Esophagus squamous epithelium (tissue), 5 donors: ENCODE measurements at regions not wholly inside any gene's neighbourhood (a gene's known extent, or its start where the extent isn't known, plus 50 kb on each side); places are given as distances from the start of the nearest gene placed in this dataset.

Source experiments
- DNase-seq: peaks from one replicate; lab custom pipeline; 2025; lab: John Stamatoyannopoulos, UW
- H3K27ac ChIP-seq, 4 donors: fragments of 200-600 bp; sonication (generic); one replicate each; pipeline ENCODE4 v1.5.1; 2016 to 2019; ENCODE audit warnings: mild to moderate bottlenecking in 1 of 4
- H3K27me3 ChIP-seq, 4 donors: fragments of 200-600 bp; sonication (generic); 1 replicate in 3 of 4; 2 replicates in 1 of 4; pipeline versions ENCODE4 v1.5.1 to v1.6.0; 2017 to 2021; ENCODE audit warnings: antibody characterized with exemption in 1 of 4
- H3K36me3 ChIP-seq, 3 donors: fragments of 200-600 bp; sonication (generic); one replicate each; pipeline ENCODE4 v1.5.1; 2016 to 2019
- H3K4me1 ChIP-seq, 3 donors: fragments of 200-600 bp; sonication (generic); one replicate each; pipeline ENCODE4 v1.5.1; 2017 to 2019
- H3K4me3 ChIP-seq, 4 donors: fragments of 200-600 bp; sonication (generic); 1 replicate in 3 of 4; 2 replicates in 1 of 4; pipeline ENCODE4 v1.5.1; 2016 to 2019; ENCODE audit warnings: mild to moderate bottlenecking in 2 of 4, moderate library complexity in 1 of 4
- H3K9me3 ChIP-seq, 3 donors: fragments of 200-600 bp; sonication (generic); one replicate each; pipeline ENCODE4 v1.5.1; 2016 to 2019
- POLR2A ChIP-seq, 4 donors: fragments of 450-650 bp; IDR thresholded peaks; one replicate each; pipeline ENCODE4 v1.6.1; 2017; ENCODE audit warnings: antibody characterized with exemption in 4 of 4, mild to moderate bottlenecking in 4 of 4, moderate library complexity in 3 of 4
- WGBS, 2 donors: methylation state at CpG; one replicate each; pipeline ENCODE4 v1.1.5; 2018; 5-methylcytosine and 5-hydroxymethylcytosine counted together
- intact Hi-C: fragments of 100-400 bp; cut with DNase I; formaldehyde crosslinking; loops from one replicate; pipeline ENCODE4 v1.15.0; 2022
- TF ChIP-seq, protein P1 (sequence below), 6 experiments: fragments of 450-650 bp in 4 of 6; fragments of 200-600 bp in 2 of 6; sonication (generic) in 2 of 6; IDR thresholded peaks; one replicate each; pipeline ENCODE4 v1.5.1; 2016 to 2019; ENCODE audit warnings: antibody characterized with exemption in 6 of 6, mild to moderate bottlenecking in 4 of 6, moderate library complexity in 4 of 6
- donor health status: DM: yes; HTN: yes; CAD: no.

DNA sequence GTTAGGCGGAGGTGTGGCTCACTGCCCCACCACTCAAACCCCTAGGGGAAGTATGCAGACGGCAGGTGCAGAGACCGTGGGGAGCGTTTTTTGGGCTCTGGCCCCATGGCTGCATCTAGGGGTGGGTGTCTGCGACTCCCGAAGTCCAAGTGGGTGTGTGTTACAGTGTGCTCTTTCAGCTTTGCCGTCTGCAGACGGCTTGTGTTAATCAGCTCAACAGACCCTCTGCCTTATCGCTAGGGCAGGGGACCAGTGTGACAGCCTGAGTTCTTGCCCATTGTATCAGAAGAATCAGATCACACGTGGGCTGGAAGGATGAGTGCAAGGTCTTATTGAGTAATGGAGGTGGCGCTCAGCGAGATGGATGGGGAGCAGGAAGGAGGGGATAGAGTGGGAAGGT is 162.8 kb downstream of the ENC1 start:
- H3K27me3 ChIP-seq: no peaks in the 10 kb centered on the region
- intact Hi-C loops: no loop called here
- no peak overlapping the region for H3K4me3 ChIP-seq
- no peaks in the 10 kb centered on the region for H3K9me3 ChIP-seq
- DNase-seq: no peak
- no peak for TF ChIP-seq POLR2A (IDR thresholded peaks at IDR 0.05)
- TF ChIP-seq, protein P1, sequence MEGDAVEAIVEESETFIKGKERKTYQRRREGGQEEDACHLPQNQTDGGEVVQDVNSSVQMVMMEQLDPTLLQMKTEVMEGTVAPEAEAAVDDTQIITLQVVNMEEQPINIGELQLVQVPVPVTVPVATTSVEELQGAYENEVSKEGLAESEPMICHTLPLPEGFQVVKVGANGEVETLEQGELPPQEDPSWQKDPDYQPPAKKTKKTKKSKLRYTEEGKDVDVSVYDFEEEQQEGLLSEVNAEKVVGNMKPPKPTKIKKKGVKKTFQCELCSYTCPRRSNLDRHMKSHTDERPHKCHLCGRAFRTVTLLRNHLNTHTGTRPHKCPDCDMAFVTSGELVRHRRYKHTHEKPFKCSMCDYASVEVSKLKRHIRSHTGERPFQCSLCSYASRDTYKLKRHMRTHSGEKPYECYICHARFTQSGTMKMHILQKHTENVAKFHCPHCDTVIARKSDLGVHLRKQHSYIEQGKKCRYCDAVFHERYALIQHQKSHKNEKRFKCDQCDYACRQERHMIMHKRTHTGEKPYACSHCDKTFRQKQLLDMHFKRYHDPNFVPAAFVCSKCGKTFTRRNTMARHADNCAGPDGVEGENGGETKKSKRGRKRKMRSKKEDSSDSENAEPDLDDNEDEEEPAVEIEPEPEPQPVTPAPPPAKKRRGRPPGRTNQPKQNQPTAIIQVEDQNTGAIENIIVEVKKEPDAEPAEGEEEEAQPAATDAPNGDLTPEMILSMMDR (IDR thresholded peaks at IDR 0.05): no peak
- no peaks in the 10 kb centered on the region for H3K4me1 ChIP-seq
- WGBS, 2 donors: 83 to 95% methylated on average over 6 of the region's 12 CpGs
- H3K27ac ChIP-seq: no peak overlapping the region
- H3K36me3 ChIP-seq: no peaks in the 10 kb centered on the region

DNA sequence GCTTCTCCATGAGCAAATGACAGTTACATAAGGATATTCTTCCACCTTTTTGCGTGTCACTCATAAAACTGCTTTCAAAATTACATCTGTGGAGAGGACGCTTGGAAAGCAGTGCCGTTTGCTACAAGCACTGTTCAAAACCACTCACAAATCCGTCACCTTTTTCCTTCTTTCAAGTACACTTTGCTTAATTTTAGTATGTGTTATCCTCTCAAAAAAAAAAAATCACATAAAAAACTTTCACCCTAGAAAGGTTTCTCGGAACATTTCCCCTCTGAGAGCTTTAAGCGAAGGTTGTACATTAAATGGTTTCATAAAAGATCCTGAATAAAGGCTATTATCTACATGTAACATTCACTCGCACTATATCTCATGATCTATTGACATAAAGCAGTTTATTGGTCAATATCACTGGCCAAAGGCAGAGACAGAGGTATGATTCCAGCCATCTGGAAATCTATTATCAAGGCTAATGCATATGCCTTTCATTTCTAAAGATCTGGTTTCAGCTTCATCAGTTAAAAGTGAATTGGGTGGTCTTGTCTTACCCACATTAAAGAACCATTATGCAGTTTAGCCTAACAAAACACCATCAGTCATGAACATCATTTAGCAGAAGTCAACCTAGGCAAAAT is 163.6 kb downstream of the ENC1 start:
- Histone ChIP-seq H3K4me3 (no peak overlapping the region), H3K4me1 (no peaks in the 10 kb centered on the region), H3K27ac (no peak overlapping the region), H3K36me3 (no peaks in the 10 kb centered on the region), H3K9me3 (no peaks in the 10 kb centered on the region), H3K27me3 (no peaks in the 10 kb centered on the region)
- intact Hi-C loops: no loop called here
- WGBS, 2 donors: 89 to 91% methylated on average over 7 of the region's 7 CpGs
- DNase-seq: no peak
- no peak for TF ChIP-seq POLR2A (IDR thresholded peaks at IDR 0.05)
- TF ChIP-seq, protein P1 (IDR thresholded peaks at IDR 0.05): no peak

DNA sequence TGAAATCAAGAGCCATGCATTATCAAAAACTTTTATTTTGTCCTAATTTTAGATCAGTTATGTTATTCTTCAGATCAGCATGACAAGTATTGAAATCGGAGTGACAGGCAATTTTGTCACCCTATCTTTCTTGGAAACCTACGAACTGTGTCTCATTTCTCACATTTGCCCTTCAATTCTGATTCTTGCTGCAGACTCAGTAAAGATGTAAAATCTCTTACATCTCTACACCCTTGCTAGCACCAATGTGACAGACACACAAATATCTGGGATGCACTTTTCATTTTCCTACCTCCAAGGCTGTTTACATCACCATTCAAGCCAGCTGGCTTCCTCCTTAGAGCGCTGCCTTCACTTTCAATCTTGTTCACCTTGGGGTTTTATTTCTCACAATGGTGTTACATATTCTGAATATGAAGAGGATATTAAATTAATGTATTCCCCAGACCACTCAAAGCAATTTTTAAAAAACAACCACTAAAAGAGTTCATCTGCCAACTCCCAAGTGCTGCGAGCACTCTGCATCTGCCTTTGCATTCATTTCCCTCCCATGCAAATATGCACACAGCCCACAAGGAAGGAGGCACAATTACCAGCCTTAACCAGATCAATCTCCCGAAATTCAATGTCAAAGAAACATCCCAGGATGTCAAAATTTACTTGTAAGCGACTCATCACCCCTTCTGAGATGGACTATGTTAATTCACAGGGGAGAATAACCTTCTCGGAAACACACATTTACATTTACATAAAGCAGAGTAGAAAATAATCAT is 164.3 kb downstream of the ENC1 start:
- intact Hi-C loops: no loop called here
- WGBS, 2 donors: 71 to 73% methylated on average over 7 of the region's 7 CpGs
- no peak overlapping the region for H3K27ac ChIP-seq

DNA sequence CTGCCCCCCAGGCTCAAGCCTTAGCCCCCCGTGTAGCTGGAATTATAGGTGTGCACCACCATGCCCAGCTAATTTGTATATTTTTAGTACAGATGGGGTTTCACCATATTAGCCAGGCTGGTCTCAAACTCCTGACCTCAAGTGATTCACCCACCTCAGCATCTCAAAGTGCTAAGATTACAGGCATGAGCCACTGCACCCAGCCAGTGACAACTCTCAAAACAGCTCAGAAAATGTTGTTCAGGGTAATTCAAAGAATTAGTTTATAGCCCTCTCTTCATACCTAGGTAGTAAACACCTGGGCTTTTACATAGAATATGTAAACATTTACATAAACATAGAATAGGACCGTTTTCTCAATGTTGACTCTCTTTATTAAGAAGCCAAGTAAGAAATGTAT is 168.7 kb downstream of the ENC1 start:
- intact Hi-C loops: no loop called here
- 70% methylated on average over 1 to 2 of the region's 2 CpGs for WGBS, 2 donors
- no peak overlapping the region for H3K4me3 ChIP-seq
- TF ChIP-seq, protein P1 (IDR thresholded peaks at IDR 0.05): no peak
- no peak for TF ChIP-seq POLR2A (IDR thresholded peaks at IDR 0.05)
- H3K27ac ChIP-seq: no peak overlapping the region
- H3K9me3 ChIP-seq: no peaks in the 10 kb centered on the region
- H3K36me3 ChIP-seq: no peaks in the 10 kb centered on the region
- H3K27me3 ChIP-seq: no peaks in the 10 kb centered on the region
- H3K4me1 ChIP-seq: no peaks in the 10 kb centered on the region
- no peak for DNase-seq

More for the DNA sequence above, 164.3 kb downstream of the ENC1 start:
- Histone ChIP-seq H3K9me3 (no peaks in the 10 kb centered on the region), H3K36me3 (no peaks in the 10 kb centered on the region), H3K4me1 (no peaks in the 10 kb centered on the region), H3K27me3 (no peaks in the 10 kb centered on the region), H3K4me3 (no peak overlapping the region)
- TF ChIP-seq, protein P1 (IDR thresholded peaks at IDR 0.05): no peak
- no peak for TF ChIP-seq POLR2A (IDR thresholded peaks at IDR 0.05)
- no peak for DNase-seq

DNA sequence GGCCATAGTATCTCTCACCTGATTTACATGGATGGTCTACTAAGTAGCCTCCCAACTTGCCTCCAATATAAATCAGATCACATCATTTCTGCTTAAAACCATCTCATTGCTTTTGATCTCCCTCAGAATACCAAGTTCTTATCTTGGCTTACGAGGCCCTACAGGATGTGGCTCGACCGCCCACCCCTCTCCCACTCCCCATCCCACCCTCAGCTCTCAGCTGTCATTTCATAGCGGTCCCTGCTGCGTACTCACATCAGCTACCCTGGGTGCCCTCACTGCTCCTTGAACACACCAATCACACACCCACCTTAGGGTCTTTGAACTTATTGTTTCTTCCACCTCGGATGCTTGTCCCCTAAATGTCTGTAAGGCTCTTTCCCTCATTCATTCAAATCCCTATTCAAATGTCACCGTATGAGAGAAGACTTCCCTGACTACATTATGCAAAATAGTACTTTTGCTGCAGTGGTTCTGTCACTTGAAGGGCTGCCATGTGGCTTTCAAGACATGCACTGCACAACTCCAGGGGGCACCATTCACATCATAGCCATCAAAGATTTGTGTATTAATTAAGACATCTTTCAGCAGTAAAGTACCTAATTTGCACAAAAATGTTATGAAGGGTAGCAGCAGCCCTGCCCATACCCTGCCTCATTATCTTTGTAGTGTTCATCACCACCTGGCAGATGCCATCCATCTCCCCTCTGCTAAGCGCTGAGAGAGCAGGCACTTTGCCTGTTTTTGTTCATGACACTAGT is 171.1 kb downstream of the ENC1 start:
- intact Hi-C loops: no loop called here
- no peak for DNase-seq
- Histone ChIP-seq H3K36me3 (no peaks in the 10 kb centered on the region), H3K4me3 (no peak overlapping the region), H3K4me1 (no peaks in the 10 kb centered on the region), H3K9me3 (no peaks in the 10 kb centered on the region), H3K27me3 (no peaks in the 10 kb centered on the region), H3K27ac (no peak overlapping the region)
- 74 to 90% methylated on average over 8 of the region's 8 CpGs for WGBS, 2 donors
- TF ChIP-seq, protein P1 (IDR thresholded peaks at IDR 0.05): no peak
- no peak for TF ChIP-seq POLR2A (IDR thresholded peaks at IDR 0.05)
